Kidney epithelial cell (primary cell): ENCODE measurements at regions not wholly inside any gene's neighbourhood (a gene's known extent, or its start where the extent isn't known, plus 50 kb on each side); places are given as distances from the start of the nearest gene placed in this dataset.

ENCODE experiments used
- DNase-seq: peaks from one replicate; pipeline ENCODE4 v3.0.0-alpha.2; 2010; ENCODE audit warnings: low read depth
- H3K27me3 ChIP-seq: 2 replicates; pipeline ENCODE4 v1.6.0; 2011; ENCODE audit warnings: low read length; ENCODE audit not compliant: control insufficient read depth, insufficient read depth
- H3K36me3 ChIP-seq: 2 replicates; pipeline ENCODE4 v1.5.1; 2011; ENCODE audit warnings: low read length; ENCODE audit not compliant: control insufficient read depth, insufficient read depth
- H3K4me3 ChIP-seq: 2 replicates; pipeline ENCODE4 v1.5.1; 2011; ENCODE audit warnings: low read depth, mild to moderate bottlenecking, control low read depth, low read length
- CTCF ChIP-seq: IDR thresholded peaks from 2 replicates; pipeline ENCODE4 v1.5.1; 2011; ENCODE audit warnings: mild to moderate bottlenecking, moderate library complexity, low read length, control low read depth, inconsistent platforms; ENCODE audit not compliant: insufficient read depth, poor library complexity, severe bottlenecking

GRCh38 chr2:106280722-106281446, 86.8 kb upstream of the UXS1 start:
- DNase-seq = no peak

GRCh38 chr2:106280224-106280623, 86.1 kb upstream of the UXS1 start:
- no peak for DNase-seq
- Histone ChIP-seq H3K4me3 (no peak overlapping the region), H3K27me3 (no peaks in the 10 kb centered on the region), H3K36me3 (no peaks in the 10 kb centered on the region)
- TF ChIP-seq CTCF = no peak

More at GRCh38 chr2:106280722-106281446, 86.8 kb upstream of the UXS1 start:
- H3K27me3 ChIP-seq = no peaks in the 10 kb centered on the region
- TF ChIP-seq CTCF = no peak
- no peak overlapping the region for H3K4me3 ChIP-seq
- H3K36me3 ChIP-seq = no peaks in the 10 kb centered on the region

GRCh38 chr2:106278112-106278876, 84.2 kb upstream of the UXS1 start:
- Histone ChIP-seq H3K36me3 (no peaks in the 10 kb centered on the region), H3K27me3 (no peaks in the 10 kb centered on the region), H3K4me3 (no peak overlapping the region)
- TF ChIP-seq CTCF = no peak
- DNase-seq = no peak

GRCh38 chr2:106277426-106277825, 83.3 kb upstream of the UXS1 start:
- no peak for TF ChIP-seq CTCF
- H3K4me3 ChIP-seq = no peak overlapping the region
- H3K27me3 ChIP-seq = no peaks in the 10 kb centered on the region
- DNase-seq = no peak
- H3K36me3 ChIP-seq = no peaks in the 10 kb centered on the region

- Histone ChIP-seq H3K27me3 (no peaks in the 10 kb centered on the region), H3K36me3 (no peaks in the 10 kb centered on the region), H3K4me3 (no peak overlapping the region)
- DNase-seq = no peak
- no peak for TF ChIP-seq CTCF
Measured at GRCh38 chr2:106275971-106276370, 81.9 kb upstream of the UXS1 start.
